Epithelial cell of esophagus (primary cell): ENCODE measurements at regions not wholly inside any gene's neighbourhood (a gene's known extent, or its start where the extent isn't known, plus 50 kb on each side); places are given as distances from the start of the nearest gene placed in this dataset.

Experiments
- DNase-seq: peaks from one replicate; pipeline ENCODE4 v3.0.0; 2010; ENCODE audit warnings: low read depth
- H3K4me3 ChIP-seq: 2 replicates; pipeline ENCODE4 v1.5.1; 2011; ENCODE audit warnings: mild to moderate bottlenecking, low read length, control low read depth
- TF ChIP-seq, protein P1 (sequence below): IDR thresholded peaks from 2 replicates; pipeline ENCODE4 v1.5.1; 2011; ENCODE audit warnings: low read depth, mild to moderate bottlenecking, low read length, control low read depth, inconsistent platforms; ENCODE audit not compliant: insufficient read depth; ENCODE audit errors: missing control alignments

GRCh38 chr10:61024856-61025201 is 80.8 kb upstream of the RHOBTB1 start:
- no peak overlapping the region for H3K4me3 ChIP-seq
- peak; percentile 4 for DNase-seq
- TF ChIP-seq, protein P1, sequence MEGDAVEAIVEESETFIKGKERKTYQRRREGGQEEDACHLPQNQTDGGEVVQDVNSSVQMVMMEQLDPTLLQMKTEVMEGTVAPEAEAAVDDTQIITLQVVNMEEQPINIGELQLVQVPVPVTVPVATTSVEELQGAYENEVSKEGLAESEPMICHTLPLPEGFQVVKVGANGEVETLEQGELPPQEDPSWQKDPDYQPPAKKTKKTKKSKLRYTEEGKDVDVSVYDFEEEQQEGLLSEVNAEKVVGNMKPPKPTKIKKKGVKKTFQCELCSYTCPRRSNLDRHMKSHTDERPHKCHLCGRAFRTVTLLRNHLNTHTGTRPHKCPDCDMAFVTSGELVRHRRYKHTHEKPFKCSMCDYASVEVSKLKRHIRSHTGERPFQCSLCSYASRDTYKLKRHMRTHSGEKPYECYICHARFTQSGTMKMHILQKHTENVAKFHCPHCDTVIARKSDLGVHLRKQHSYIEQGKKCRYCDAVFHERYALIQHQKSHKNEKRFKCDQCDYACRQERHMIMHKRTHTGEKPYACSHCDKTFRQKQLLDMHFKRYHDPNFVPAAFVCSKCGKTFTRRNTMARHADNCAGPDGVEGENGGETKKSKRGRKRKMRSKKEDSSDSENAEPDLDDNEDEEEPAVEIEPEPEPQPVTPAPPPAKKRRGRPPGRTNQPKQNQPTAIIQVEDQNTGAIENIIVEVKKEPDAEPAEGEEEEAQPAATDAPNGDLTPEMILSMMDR, result peak; percentile 44

- DNase-seq, result no peak
- no peak overlapping the region for H3K4me3 ChIP-seq
- TF ChIP-seq, protein P1, result no peak
Observed at GRCh38 chr10:61024151-61024855, 80.3 kb upstream of the RHOBTB1 start.

DNA sequence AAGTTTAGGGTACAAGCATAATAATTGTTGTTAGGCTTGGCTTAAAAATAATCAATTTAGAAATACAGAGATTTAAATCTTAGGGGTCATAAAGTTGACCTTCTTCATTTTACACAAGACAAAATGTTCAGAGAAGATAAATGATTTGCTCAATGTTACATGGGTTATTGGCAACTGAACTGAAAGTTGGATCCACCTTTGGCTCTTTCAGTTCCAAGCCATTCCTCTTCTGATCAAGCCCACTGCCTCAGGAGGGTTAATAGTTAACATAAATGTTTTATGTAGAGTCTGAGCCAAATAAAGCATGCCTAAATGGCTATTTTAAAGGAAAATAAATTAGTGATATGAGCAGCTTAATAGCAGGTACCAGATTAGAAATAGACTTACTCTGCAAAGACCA is 79.1 kb upstream of the RHOBTB1 start:
- TF ChIP-seq, protein P1, result no peak
- no peak overlapping the region for H3K4me3 ChIP-seq
- no peak for DNase-seq

DNA sequence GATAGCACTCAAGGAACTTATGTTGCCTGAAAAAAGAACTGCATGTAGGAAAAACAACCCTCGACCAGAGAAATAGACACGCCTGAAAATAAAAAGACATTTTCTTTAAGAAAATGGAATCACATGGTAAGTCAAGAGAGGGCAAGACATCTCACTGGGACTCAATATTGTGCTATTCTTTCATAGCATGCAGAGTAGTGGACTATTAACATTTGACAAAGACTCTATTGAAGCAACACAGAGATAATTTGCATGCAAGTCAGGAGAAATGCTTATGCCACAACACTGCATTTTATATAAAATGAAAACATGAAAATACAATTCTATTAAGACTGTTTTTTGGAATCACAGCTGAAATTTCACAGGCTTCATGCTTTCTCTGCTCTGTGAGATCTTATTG is 77.9 kb upstream of the RHOBTB1 start:
- TF ChIP-seq, protein P1, result no peak
- no peak for DNase-seq
- no peak overlapping the region for H3K4me3 ChIP-seq

- no peak overlapping the region for H3K4me3 ChIP-seq
- DNase-seq, result no peak
- TF ChIP-seq, protein P1, result no peak
Observed at GRCh38 chr10:61020420-61021158, 76.6 kb upstream of the RHOBTB1 start.

- no peak overlapping the region for H3K4me3 ChIP-seq
- TF ChIP-seq, protein P1, result no peak
- DNase-seq, result no peak
Observed at GRCh38 chr10:61018146-61018545, 74.2 kb upstream of the RHOBTB1 start.

GRCh38 chr10:61016630-61017029 is 72.6 kb upstream of the RHOBTB1 start:
- DNase-seq, result no peak
- TF ChIP-seq, protein P1, result no peak
- H3K4me3 ChIP-seq, result no peak overlapping the region
